PC-9 (cell line): ENCODE measurements at regions not wholly inside any gene's neighbourhood (a gene's known extent, or its start where the extent isn't known, plus 50 kb on each side); places are given as distances from the start of the nearest gene placed in this dataset.

Experiments used
- BruUV-seq: library from RNA; stranded (reverse); fragments of 400-500 nt; replicated peaks from 2 replicates; lab custom pipeline; 2021; lab: Mats Ljungman, UMichigan
- CTCF ChIA-PET: fragments of 300-600 bp; sonication (Branson Sonifier 250); formaldehyde crosslinking; loops from one replicate; lab custom pipeline; 2022; ENCODE audit warnings: antibody characterized with exemption; lab: Charles Lee
- POLR2A ChIA-PET: fragments of 300-600 bp; sonication (Branson Sonifier 250); formaldehyde crosslinking; loops from one replicate; lab custom pipeline; 2022; ENCODE audit warnings: antibody characterized with exemption; ENCODE audit not compliant: unreplicated experiment; lab: Charles Lee
- DNase-seq, 2 experiments: peaks; one replicate each; pipeline versions ENCODE4 v3.0.0 to v3.0.0-alpha.2; 2015 to 2022; ENCODE audit warnings: mixed read lengths in 1 of 2
- H2AFZ ChIP-seq: fragments of 200-600 bp; sonication (generic); 2 replicates; pipeline ENCODE4 v1.8.1; 2017; ENCODE audit warnings: antibody characterized with exemption
- H3F3A ChIP-seq: fragments of 200-600 bp; sonication (generic); 2 replicates; pipeline ENCODE4 v1.8.1; 2017; ENCODE audit warnings: antibody characterized with exemption, mild to moderate bottlenecking, low read depth; ENCODE audit not compliant: insufficient read depth
- H3K27ac ChIP-seq: fragments of 200-600 bp; sonication (generic); 2 replicates; pipeline ENCODE4 v1.6.1; 2016; ENCODE audit warnings: mixed run types
- H3K27me3 ChIP-seq: fragments of 200-600 bp; sonication (generic); 2 replicates; pipeline ENCODE4 v1.6.1; 2016; ENCODE audit warnings: low read depth, mixed run types; ENCODE audit not compliant: insufficient read depth
- H3K36me3 ChIP-seq: fragments of 200-600 bp; sonication (generic); 2 replicates; pipeline ENCODE4 v1.6.1; 2016; ENCODE audit warnings: low read depth, mixed run types
- H3K4me1 ChIP-seq: fragments of 200-600 bp; sonication (generic); replicated peaks from 2 replicates; pipeline ENCODE4 v1.6.1; 2016; ENCODE audit warnings: mixed run types; ENCODE audit not compliant: insufficient read depth
- H3K4me2 ChIP-seq: fragments of 200-600 bp; sonication (generic); 2 replicates; pipeline ENCODE4 v1.6.1; 2017; ENCODE audit warnings: mixed run types
- H3K4me3 ChIP-seq: fragments of 200-600 bp; sonication (generic); 2 replicates; pipeline ENCODE4 v1.6.1; 2016; ENCODE audit warnings: mixed run types
- H3K79me2 ChIP-seq: fragments of 200-600 bp; sonication (generic); 2 replicates; pipeline ENCODE4 v1.6.1; 2017; ENCODE audit warnings: low read depth, mixed run types
- H3K9me2 ChIP-seq: fragments of 200-600 bp; sonication (generic); 2 replicates; pipeline ENCODE4 v1.8.1; 2017; ENCODE audit warnings: mild to moderate bottlenecking; ENCODE audit not compliant: insufficient read depth
- H3K9me3 ChIP-seq: fragments of 200-600 bp; sonication (generic); 2 replicates; pipeline ENCODE4 v1.8.1; 2016; ENCODE audit warnings: low read depth; ENCODE audit not compliant: insufficient read depth
- H4K20me1 ChIP-seq: fragments of 200-600 bp; sonication (generic); 2 replicates; pipeline ENCODE4 v1.8.1; 2017; ENCODE audit not compliant: insufficient read depth
- CTCF ChIP-seq: fragments of 200-600 bp; sonication (generic); conservative IDR thresholded peaks from 2 replicates; pipeline ENCODE4 v1.6.1; 2017; ENCODE audit warnings: mixed run types, antibody characterized with exemption, mild to moderate bottlenecking, moderate library complexity
- EZH2 ChIP-seq: fragments of 200-600 bp; sonication (generic); IDR thresholded peaks from 2 replicates; pipeline ENCODE4 v1.8.0; 2017; ENCODE audit warnings: antibody characterized with exemption, low read depth
- intact Hi-C: fragments of 100-400 bp; cut with micrococcal nuclease; formaldehyde crosslinking; loops from one replicate; pipeline ENCODE4 v1.10.0; 2022; ENCODE audit not compliant: unreplicated experiment

GRCh38 chr16:87177673-87178072 lies 139.5 kb downstream of the C16orf95 start:
- Histone ChIP-seq H3K9me3 (no peaks in the 10 kb centered on the region), H3K9me2 (no peaks in the 10 kb centered on the region), H3K27ac (no peak overlapping the region), H3K4me3 (no peak overlapping the region), H3K79me2 (no peaks in the 10 kb centered on the region), H2AFZ (no peak overlapping the region), H3K36me3 (no peaks in the 10 kb centered on the region), H3K4me2 (no peak overlapping the region), H3K4me1 (peaks cover 8% of the 10 kb centered on the region; the same call in 1 of the 2 replicates), H3K27me3 (peaks cover 14% of the 10 kb centered on the region), H3F3A (no peaks in the 10 kb centered on the region), H4K20me1 (no peaks in the 10 kb centered on the region)
- no peak for DNase-seq
- no peak for TF ChIP-seq CTCF
- no peak for TF ChIP-seq EZH2
- intact Hi-C loops: no loop called here
- ChIA-PET POLR2A (no interaction called here), CTCF (no interaction called here)
- no TSS peak for BruUV-seq

GRCh38 chr16:87178177-87178863 lies 138.9 kb downstream of the C16orf95 start:
- H3K9me3 ChIP-seq: no peaks in the 10 kb centered on the region
- H3K4me2 ChIP-seq: no peak overlapping the region
- no peaks in the 10 kb centered on the region for H3F3A ChIP-seq
- H3K9me2 ChIP-seq: no peaks in the 10 kb centered on the region
- no peak overlapping the region for H3K4me3 ChIP-seq
- peaks cover 15% of the 10 kb centered on the region for H3K27me3 ChIP-seq
- no peaks in the 10 kb centered on the region for H3K79me2 ChIP-seq
- POLR2A ChIA-PET: no interaction called here
- DNase-seq: no peak
- BruUV-seq: no TSS peak
- CTCF ChIA-PET: no interaction called here
- no peak overlapping the region for H3K27ac ChIP-seq
- intact Hi-C loops: no loop called here
- no peaks in the 10 kb centered on the region for H3K36me3 ChIP-seq
- no peak overlapping the region for H2AFZ ChIP-seq
- H4K20me1 ChIP-seq: no peaks in the 10 kb centered on the region
- H3K4me1 ChIP-seq: peaks cover 8% of the 10 kb centered on the region; the same call in 1 of the 2 replicates
- TF ChIP-seq CTCF (no peak), EZH2 (no peak)

DNA sequence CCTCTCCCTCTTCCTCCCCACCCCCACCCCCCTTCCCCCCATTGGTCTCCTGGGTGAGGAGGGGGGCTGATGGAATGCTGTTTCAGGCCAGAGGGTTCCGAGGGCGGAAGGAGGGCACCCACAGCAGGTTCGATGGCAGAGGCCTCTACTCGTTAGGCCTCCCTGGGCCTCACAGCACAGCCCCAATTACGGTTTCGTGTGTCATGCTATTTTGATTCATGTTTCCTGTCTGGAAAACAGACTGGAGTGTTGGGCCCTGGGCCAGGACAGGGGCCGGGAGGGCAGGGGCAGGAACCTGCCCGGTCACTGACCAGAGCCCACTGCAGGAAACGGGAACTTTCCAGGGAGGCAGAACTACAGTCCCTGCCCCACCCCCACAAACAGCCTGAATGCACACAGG lies 138.2 kb downstream of the C16orf95 start:
- Histone ChIP-seq H3K27ac (no peak overlapping the region), H2AFZ (no peak overlapping the region), H3K27me3 (peaks cover 21% of the 10 kb centered on the region), H3K4me1 (peaks cover 8% of the 10 kb centered on the region; the same call in 1 of the 2 replicates), H3F3A (no peaks in the 10 kb centered on the region), H3K9me2 (no peaks in the 10 kb centered on the region), H3K9me3 (no peaks in the 10 kb centered on the region), H3K36me3 (no peaks in the 10 kb centered on the region), H3K79me2 (no peaks in the 10 kb centered on the region), H3K4me2 (no peak overlapping the region), H4K20me1 (no peaks in the 10 kb centered on the region), H3K4me3 (no peak overlapping the region)
- ChIA-PET CTCF (no interaction called here), POLR2A (no interaction called here)
- BruUV-seq: no TSS peak
- TF ChIP-seq CTCF: no peak
- no peak for TF ChIP-seq EZH2
- intact Hi-C loops: no loop called here
- no peak for DNase-seq
